Lower lobe of right lung (tissue), 2 donors: ENCODE measurements at regions not wholly inside any gene's neighbourhood (a gene's known extent, or its start where the extent isn't known, plus 50 kb on each side); places are given as distances from the start of the nearest gene placed in this dataset.

ENCODE experiments used
- ATAC-seq, 2 donors: fragments of 200-7000 bp; cut with Tn5 transposase; one replicate each; pipeline ENCODE4 v1.9.1; 2020 to 2022; ENCODE audit warnings: mild to moderate bottlenecking in 2 of 2, moderate library complexity in 2 of 2
- DNase-seq: peaks from one replicate; pipeline ENCODE4 v3.0.0-alpha.2; 2020
- H3K27ac ChIP-seq: fragments of 200-600 bp; one replicate; pipeline ENCODE4 v1.8.0; 2022
- H3K27me3 ChIP-seq: fragments of 200-600 bp; one replicate; pipeline ENCODE4 v1.8.0; 2022; ENCODE audit warnings: low read depth
- H3K36me3 ChIP-seq: fragments of 200-600 bp; one replicate; pipeline ENCODE4 v1.8.0; 2022; ENCODE audit warnings: mild to moderate bottlenecking
- H3K4me1 ChIP-seq: fragments of 200-600 bp; one replicate; pipeline ENCODE4 v1.8.0; 2022
- H3K4me3 ChIP-seq: fragments of 200-600 bp; one replicate; pipeline ENCODE4 v1.8.0; 2022; ENCODE audit warnings: mild to moderate bottlenecking
- H3K9me3 ChIP-seq: fragments of 200-600 bp; one replicate; pipeline ENCODE4 v1.8.0; 2022
- intact Hi-C: fragments of 100-400 bp; cut with DNase I; formaldehyde crosslinking; loops from one replicate; pipeline ENCODE4 v1.11.0; 2022
- TF ChIP-seq, protein P1 (sequence below): fragments of 200-600 bp; IDR thresholded peaks from one replicate; pipeline ENCODE4 v1.8.0; 2022; ENCODE audit warnings: antibody characterized with exemption, mild to moderate bottlenecking
- donor health status: DM: no; HTN: yes; CAD: no; lungs with severe emphysema.

DNA sequence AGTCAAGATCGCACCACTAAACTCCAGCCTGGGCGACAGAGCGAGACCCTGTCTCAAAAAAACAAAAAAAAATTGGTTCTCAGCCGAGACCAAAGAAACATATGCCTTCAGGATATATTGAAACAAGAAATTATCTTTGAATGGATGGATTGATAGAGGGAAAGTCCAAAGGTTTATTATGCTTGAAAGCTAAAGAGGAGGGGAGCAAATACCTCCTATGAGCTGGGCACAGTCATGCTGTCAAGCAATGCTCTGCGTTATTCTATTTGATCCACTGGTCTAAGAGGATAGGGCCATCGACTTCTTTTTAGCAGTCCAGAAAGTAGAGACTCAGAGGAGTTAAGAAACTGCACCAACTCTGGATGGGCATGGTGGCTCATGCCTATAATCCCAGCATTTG is 85.9 kb upstream of the SLC34A2 start:
- DNase-seq, result no peak
- TF ChIP-seq, protein P1, sequence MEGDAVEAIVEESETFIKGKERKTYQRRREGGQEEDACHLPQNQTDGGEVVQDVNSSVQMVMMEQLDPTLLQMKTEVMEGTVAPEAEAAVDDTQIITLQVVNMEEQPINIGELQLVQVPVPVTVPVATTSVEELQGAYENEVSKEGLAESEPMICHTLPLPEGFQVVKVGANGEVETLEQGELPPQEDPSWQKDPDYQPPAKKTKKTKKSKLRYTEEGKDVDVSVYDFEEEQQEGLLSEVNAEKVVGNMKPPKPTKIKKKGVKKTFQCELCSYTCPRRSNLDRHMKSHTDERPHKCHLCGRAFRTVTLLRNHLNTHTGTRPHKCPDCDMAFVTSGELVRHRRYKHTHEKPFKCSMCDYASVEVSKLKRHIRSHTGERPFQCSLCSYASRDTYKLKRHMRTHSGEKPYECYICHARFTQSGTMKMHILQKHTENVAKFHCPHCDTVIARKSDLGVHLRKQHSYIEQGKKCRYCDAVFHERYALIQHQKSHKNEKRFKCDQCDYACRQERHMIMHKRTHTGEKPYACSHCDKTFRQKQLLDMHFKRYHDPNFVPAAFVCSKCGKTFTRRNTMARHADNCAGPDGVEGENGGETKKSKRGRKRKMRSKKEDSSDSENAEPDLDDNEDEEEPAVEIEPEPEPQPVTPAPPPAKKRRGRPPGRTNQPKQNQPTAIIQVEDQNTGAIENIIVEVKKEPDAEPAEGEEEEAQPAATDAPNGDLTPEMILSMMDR, result no peak
- Histone ChIP-seq H3K9me3 (no peaks in the 10 kb centered on the region), H3K36me3 (no peaks in the 10 kb centered on the region), H3K27ac (peak overlapping the region; percentile 46), H3K4me1 (no peaks in the 10 kb centered on the region), H3K27me3 (no peaks in the 10 kb centered on the region), H3K4me3 (peak overlapping the region; percentile 21)
- intact Hi-C loops, result loop anchor here (10.0 kb wide), 1 partner anchor 125 kb away; no protein-coding TSS in a partner anchor
- ATAC-seq, result no peak

DNA sequence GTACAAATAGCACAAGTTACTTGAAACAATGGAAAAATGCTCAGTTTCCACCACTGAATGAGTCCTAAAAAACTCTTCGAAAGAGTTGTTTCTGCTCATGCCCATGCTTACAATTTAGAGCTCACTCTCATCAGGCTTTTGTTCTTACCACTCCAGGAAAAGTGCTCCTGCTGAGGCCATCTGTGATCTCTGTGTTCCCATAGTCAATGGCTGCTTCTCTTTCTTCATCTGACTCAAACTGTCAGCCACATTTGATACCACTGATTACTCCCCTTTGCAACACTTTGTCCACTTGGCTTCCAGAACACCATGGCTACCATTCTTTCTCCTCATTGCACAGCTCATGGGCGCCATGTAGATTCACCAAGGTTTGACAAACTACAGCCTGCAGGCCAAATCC is 80.0 kb upstream of the SLC34A2 start:
- ATAC-seq (no peak), DNase-seq (no peak)
- Histone ChIP-seq H3K9me3 (no peaks in the 10 kb centered on the region), H3K4me3 (no peak overlapping the region), H3K36me3 (no peaks in the 10 kb centered on the region), H3K4me1 (no peaks in the 10 kb centered on the region), H3K27ac (no peak overlapping the region), H3K27me3 (no peaks in the 10 kb centered on the region)
- intact Hi-C loops, result no loop called here
- TF ChIP-seq, protein P1, result no peak

DNA sequence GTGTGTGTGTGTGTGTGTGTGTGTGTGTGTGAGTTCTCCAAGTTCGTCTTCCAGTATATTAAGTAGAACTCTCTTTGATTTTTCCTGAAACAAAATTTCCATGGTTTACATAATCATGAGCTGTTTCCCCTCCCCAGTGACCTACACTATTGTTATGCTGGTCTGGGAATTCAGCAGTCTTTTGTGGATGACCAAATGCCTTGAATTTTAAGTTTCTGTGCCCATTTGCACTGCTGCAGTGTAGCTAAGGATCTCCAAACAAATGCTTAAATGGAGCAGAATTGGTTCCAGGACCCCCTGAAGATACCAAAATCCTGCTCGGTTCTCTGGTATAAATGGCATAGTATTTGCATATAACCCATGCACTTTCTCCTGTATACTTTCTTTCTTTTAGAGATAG is 77.2 kb upstream of the SLC34A2 start:
- H3K36me3 ChIP-seq, result no peaks in the 10 kb centered on the region
- TF ChIP-seq, protein P1, result no peak

DNA sequence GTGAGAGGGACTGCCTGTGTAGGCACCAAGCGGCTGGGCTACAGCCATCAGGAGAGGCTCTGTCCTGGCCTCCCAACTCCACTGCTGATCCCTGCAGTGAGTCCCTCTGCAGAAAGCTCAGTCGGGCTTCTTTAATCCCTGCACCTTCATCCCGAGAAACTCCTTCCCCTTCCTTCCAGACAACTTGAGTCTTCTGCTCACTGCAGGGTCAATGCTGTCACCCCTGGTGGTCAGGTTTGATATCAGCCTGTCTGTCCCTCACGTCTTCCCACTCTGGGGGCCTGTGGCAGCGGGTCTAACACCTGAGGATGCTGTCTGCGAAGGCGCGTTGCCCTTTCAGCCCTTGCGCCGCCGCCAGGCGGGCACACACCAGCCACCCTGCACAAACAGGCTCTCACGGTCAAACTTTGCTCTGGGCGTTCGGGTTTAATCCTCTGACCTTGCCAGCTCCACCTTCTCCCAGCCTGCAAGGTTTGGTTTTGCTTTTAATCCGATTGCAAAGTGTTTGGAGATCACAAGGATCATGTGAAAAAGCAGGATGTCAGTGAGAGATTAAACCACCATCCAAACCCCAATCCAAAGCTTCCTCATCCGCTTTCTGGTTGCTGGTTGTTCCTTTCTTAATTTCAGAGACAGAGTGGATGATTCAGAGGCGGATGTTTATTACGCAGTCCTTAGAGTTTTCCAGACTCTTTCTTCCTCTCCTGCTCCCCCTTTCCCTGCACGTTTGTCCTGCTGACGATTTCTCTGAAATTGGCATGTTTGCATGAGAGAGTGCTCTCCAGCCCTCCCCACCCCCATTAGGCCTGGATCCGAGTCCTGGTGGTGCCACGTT is 74.8 kb upstream of the SLC34A2 start:
- Histone ChIP-seq H3K27ac (no peak overlapping the region), H3K9me3 (no peaks in the 10 kb centered on the region), H3K4me1 (no peaks in the 10 kb centered on the region), H3K27me3 (no peaks in the 10 kb centered on the region), H3K4me3 (no peak overlapping the region), H3K36me3 (no peaks in the 10 kb centered on the region)
- intact Hi-C loops, result no loop called here
- TF ChIP-seq, protein P1, result no peak
- ATAC-seq (no peak), DNase-seq (no peak)

More for the DNA sequence above, 77.2 kb upstream of the SLC34A2 start:
- Histone ChIP-seq H3K4me3 (no peak overlapping the region), H3K27ac (no peak overlapping the region), H3K9me3 (no peaks in the 10 kb centered on the region), H3K27me3 (no peaks in the 10 kb centered on the region), H3K4me1 (no peaks in the 10 kb centered on the region)
- ATAC-seq (no peak), DNase-seq (no peak)
- intact Hi-C loops, result no loop called here

DNA sequence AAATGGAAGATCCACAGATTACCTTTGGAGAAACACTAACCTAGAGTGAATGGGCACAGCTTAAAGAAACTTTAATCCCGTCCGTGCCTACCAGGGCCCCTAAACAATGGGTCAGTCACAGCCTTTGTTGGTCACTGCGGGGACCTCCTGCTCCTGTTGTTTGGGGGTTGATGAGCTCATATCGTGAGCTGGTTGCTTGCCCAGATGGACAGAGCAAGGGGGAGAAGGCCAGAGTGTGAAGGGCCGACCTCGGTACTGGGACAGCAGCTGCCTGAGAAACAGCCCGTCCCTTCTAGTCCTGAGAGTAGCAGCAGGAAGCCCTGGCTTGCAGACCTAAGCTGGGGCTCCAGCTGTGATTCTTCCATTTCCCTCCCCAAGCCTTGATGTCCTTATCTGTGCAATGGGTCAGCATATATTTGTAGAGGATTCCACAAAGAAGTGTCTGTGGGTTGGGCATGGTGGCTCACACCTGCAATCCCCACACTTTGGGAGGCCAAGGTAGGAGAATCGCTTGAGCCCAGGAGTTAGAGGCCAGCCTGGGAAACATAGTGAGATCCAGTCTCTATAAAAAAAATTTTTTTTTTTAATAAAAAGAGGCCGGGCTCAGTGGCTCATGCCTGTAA is 69.6 kb upstream of the SLC34A2 start:
- ATAC-seq, result no peak
- no peaks in the 10 kb centered on the region for H3K9me3 ChIP-seq
- TF ChIP-seq, protein P1, result no peak

More for the DNA sequence above, 69.6 kb upstream of the SLC34A2 start:
- Histone ChIP-seq H3K36me3 (no peaks in the 10 kb centered on the region), H3K27me3 (no peaks in the 10 kb centered on the region), H3K4me3 (no peak overlapping the region), H3K4me1 (no peaks in the 10 kb centered on the region), H3K27ac (no peak overlapping the region)
- DNase-seq, result no peak
- intact Hi-C loops, result no loop called here
